SU-DHL-6 (cell line): ENCODE measurements at regions not wholly inside any gene's neighbourhood (a gene's known extent, or its start where the extent isn't known, plus 50 kb on each side); places are given as distances from the start of the nearest gene placed in this dataset.

ENCODE experiments used
- H2AFZ ChIP-seq: fragments of 200-600 bp; sonication (generic); 2 replicates; pipeline ENCODE4 v1.6.1; 2014; ENCODE audit warnings: low read depth, mild to moderate bottlenecking, moderate library complexity, mixed read lengths, antibody characterized with exemption, low read length; ENCODE audit not compliant: severe bottlenecking
- H3F3A ChIP-seq: fragments of 200-600 bp; shearing (Covaris generic); 2 replicates; pipeline ENCODE4 v1.6.0; 2016; ENCODE audit warnings: antibody characterized with exemption, mild to moderate bottlenecking; ENCODE audit not compliant: insufficient read depth
- H3K27ac ChIP-seq: fragments of 200-600 bp; sonication (generic); 2 replicates; pipeline ENCODE4 v1.5.1; 2016; ENCODE audit warnings: low read depth, mild to moderate bottlenecking, low read length, moderate library complexity, mixed read lengths
- H3K27me3 ChIP-seq: fragments of 200-600 bp; sonication (generic), shearing (Covaris generic); 2 replicates; pipeline ENCODE4 v1.6.0; 2014; ENCODE audit warnings: mild to moderate bottlenecking, low read length
- H3K36me3 ChIP-seq: fragments of 200-600 bp; sonication (generic); 2 replicates; pipeline ENCODE4 v1.6.1; 2014; ENCODE audit warnings: mild to moderate bottlenecking, low read length, mixed read lengths
- H3K4me2 ChIP-seq: fragments of 300-600, 200-600 bp; shearing (Covaris generic), sonication (generic); 2 replicates; pipeline ENCODE4 v1.6.0; 2014; ENCODE audit warnings: low read length, low read depth, mild to moderate bottlenecking; ENCODE audit not compliant: poor library complexity, severe bottlenecking
- H3K4me3 ChIP-seq: fragments of 200-600 bp; sonication (generic); 2 replicates; pipeline ENCODE4 v1.5.1; 2014; ENCODE audit warnings: antibody characterized with exemption, low read length, mild to moderate bottlenecking, mixed read lengths; ENCODE audit not compliant: insufficient read depth, poor library complexity, severe bottlenecking
- H3K79me2 ChIP-seq: fragments of 200-600 bp; sonication (generic); 2 replicates; pipeline ENCODE4 v1.6.1; 2014; ENCODE audit warnings: mild to moderate bottlenecking, low read length, moderate library complexity; ENCODE audit not compliant: insufficient read depth
- H3K9ac ChIP-seq: fragments of 200-600 bp; sonication (generic); 2 replicates; pipeline ENCODE4 v1.7.0; 2014; ENCODE audit warnings: mild to moderate bottlenecking, low read length
- H3K9me2 ChIP-seq: fragments of 200-600 bp; sonication (generic); replicated peaks from 2 replicates; pipeline ENCODE4 v1.6.1; 2014; ENCODE audit warnings: low read length; ENCODE audit not compliant: insufficient read depth
- H3K9me3 ChIP-seq: fragments of 200-600 bp; sonication (generic); 2 replicates; pipeline ENCODE4 v1.6.1; 2014; ENCODE audit warnings: low read length, mixed read lengths; ENCODE audit not compliant: insufficient read depth
- H4K20me1 ChIP-seq: fragments of 200-600 bp; sonication (generic); 2 replicates; pipeline ENCODE4 v1.6.1; 2014; ENCODE audit warnings: low read depth, mild to moderate bottlenecking, antibody characterized with exemption, low read length, moderate library complexity, mixed read lengths
- CTCF ChIP-seq: fragments of 200-600 bp; sonication (generic); IDR thresholded peaks from one replicate; pipeline ENCODE4 v1.5.1; 2017; ENCODE audit warnings: antibody characterized with exemption, mild to moderate bottlenecking, low read length, moderate library complexity; ENCODE audit not compliant: insufficient read depth, poor library complexity, severe bottlenecking
- EZH2phosphoT487 ChIP-seq: fragments of 200-600 bp; sonication (generic), shearing (Covaris generic); conservative IDR thresholded peaks from 2 replicates; pipeline ENCODE4 v1.6.1; 2018; ENCODE audit warnings: mild to moderate bottlenecking, antibody characterized with exemption, low read length, moderate library complexity, mixed read lengths

DNA sequence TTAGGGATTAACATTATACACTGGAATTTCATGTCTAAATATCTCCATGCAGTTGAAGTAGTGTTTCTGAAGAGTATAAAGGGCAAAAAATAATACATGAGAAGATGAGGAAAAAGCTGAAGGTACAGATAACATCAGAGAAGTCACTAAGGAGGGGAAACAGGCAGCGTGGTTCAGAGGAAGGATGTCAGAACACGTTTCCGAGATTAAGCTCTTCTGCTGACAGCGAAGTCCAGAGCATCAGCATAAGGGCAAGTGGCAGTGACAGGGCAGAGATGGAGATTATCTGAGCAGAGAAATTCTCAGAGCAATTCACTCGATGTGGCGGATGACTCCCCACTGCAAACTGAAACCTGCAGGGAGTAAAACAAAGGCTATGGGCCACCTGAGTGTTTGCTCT, 443.2 kb upstream of the FRG1 start:
- TF ChIP-seq CTCF = no peak
- no peak for TF ChIP-seq EZH2phosphoT487
- H4K20me1 ChIP-seq = no peaks in the 10 kb centered on the region

DNA sequence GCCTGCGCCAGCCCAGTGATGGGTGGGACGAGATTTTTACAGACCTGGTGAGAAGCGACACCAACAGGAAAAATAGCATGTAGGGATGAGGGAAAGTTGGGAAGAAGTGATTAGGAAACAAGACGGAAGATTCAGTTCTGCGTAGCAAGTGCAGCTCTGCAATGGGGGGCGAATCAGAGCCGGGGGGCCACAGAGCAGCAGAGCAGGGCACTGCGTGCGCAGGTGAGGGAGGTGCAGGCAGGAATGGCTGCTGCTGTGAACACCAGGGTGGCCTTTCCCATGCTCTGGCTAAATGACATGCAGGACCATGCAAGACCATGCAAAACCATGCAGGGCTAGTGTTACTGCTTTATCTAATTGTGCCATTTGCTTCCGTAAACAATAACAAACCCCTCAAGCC, 442.7 kb upstream of the FRG1 start:
- Histone ChIP-seq H3K9ac (no peak overlapping the region), H3K9me2 (no peaks in the 10 kb centered on the region), H3K4me2 (no peak overlapping the region), H3K27me3 (no peaks in the 10 kb centered on the region), H2AFZ (no peak overlapping the region), H4K20me1 (no peaks in the 10 kb centered on the region), H3K27ac (no peak overlapping the region), H3K79me2 (no peaks in the 10 kb centered on the region), H3K4me3 (no peak overlapping the region), H3F3A (no peaks in the 10 kb centered on the region), H3K36me3 (no peaks in the 10 kb centered on the region), H3K9me3 (no peaks in the 10 kb centered on the region)
- TF ChIP-seq CTCF = no peak
- TF ChIP-seq EZH2phosphoT487 = no peak

More for the DNA sequence above, 443.2 kb upstream of the FRG1 start:
- Histone ChIP-seq H3K9ac (no peak overlapping the region), H3K9me3 (no peaks in the 10 kb centered on the region), H2AFZ (no peak overlapping the region), H3K4me3 (no peak overlapping the region), H3K4me2 (no peak overlapping the region), H3F3A (no peaks in the 10 kb centered on the region), H3K27me3 (no peaks in the 10 kb centered on the region), H3K36me3 (no peaks in the 10 kb centered on the region), H3K9me2 (no peaks in the 10 kb centered on the region), H3K79me2 (no peaks in the 10 kb centered on the region), H3K27ac (no peak overlapping the region)

DNA sequence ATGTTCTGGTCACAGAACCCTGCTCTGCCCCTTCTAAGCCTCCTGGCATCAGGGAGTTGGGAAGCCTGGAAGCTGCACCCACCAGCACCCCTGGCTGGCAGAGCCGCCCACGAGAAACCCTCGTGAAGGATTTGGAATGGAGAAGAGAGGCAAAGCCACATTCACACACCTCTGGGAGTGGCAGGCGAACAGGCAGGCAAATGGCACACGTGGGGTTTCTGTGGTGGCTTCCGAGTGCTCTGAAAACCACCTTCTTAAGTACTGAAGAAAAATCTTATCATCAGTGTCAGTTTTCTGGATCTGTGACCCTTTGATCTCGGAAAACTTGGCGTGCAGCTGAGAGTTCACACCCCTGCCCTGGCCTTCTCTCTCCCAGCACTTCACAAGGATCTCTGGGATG, 442.2 kb upstream of the FRG1 start:
- Histone ChIP-seq H3K9me2 (no peaks in the 10 kb centered on the region), H3K9me3 (no peaks in the 10 kb centered on the region), H3K27me3 (no peaks in the 10 kb centered on the region), H3K36me3 (no peaks in the 10 kb centered on the region), H3K4me2 (no peak overlapping the region), H4K20me1 (no peaks in the 10 kb centered on the region), H3K4me3 (no peak overlapping the region), H3F3A (no peaks in the 10 kb centered on the region), H2AFZ (no peak overlapping the region), H3K9ac (no peak overlapping the region), H3K27ac (no peak overlapping the region), H3K79me2 (no peaks in the 10 kb centered on the region)
- TF ChIP-seq CTCF (no peak), EZH2phosphoT487 (no peak)

DNA sequence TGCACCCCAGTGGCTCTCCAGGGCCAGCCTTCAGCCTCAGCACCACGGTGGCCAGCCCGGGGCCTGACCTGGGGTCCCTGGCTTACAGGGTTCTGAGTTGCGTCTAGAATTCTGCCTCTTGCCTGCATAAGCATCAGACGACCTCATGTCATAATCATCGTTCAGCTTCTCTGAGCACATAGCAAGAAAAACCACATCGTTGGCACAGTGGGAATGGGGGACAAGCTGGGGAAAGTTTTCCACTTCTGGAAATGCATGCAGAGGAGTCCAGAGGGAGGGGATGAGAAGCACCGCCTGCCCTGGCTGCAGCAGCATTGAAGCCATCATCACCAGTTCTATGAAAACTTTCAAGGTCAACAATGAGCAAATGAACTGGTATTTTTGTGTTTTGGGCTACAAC, 441.0 kb upstream of the FRG1 start:
- H3K9me3 ChIP-seq = no peaks in the 10 kb centered on the region
- no peak for TF ChIP-seq EZH2phosphoT487
- TF ChIP-seq CTCF = no peak
- H3K79me2 ChIP-seq = no peaks in the 10 kb centered on the region
- H4K20me1 ChIP-seq = no peaks in the 10 kb centered on the region
- H3K9ac ChIP-seq = no peak overlapping the region
- no peak overlapping the region for H3K4me2 ChIP-seq
- H3K4me3 ChIP-seq = no peak overlapping the region
- H2AFZ ChIP-seq = no peak overlapping the region
- no peaks in the 10 kb centered on the region for H3K9me2 ChIP-seq
- H3K27me3 ChIP-seq = no peaks in the 10 kb centered on the region
- no peaks in the 10 kb centered on the region for H3F3A ChIP-seq
- H3K27ac ChIP-seq = no peak overlapping the region
- no peaks in the 10 kb centered on the region for H3K36me3 ChIP-seq
